WTC11 (cell line): ENCODE measurements at regions not wholly inside any gene's neighbourhood (a gene's known extent, or its start where the extent isn't known, plus 50 kb on each side); places are given as distances from the start of the nearest gene placed in this dataset.

Experiments used
- ATF1 ChIP-seq: sonication (generic); formaldehyde crosslinking; IDR thresholded peaks from 2 replicates; pipeline ENCODE4 v1.8.1; 2023; ENCODE audit warnings: mild to moderate bottlenecking, moderate library complexity, missing genetic modification reagents
- ATF2 ChIP-seq: sonication (generic); formaldehyde crosslinking; IDR thresholded peaks from 2 replicates; pipeline ENCODE4 v1.8.1; 2022; ENCODE audit warnings: low read depth, missing genetic modification reagents, borderline replicate concordance
- CBFB ChIP-seq: sonication (generic); formaldehyde crosslinking; IDR thresholded peaks from 2 replicates; pipeline ENCODE4 v1.8.1; 2022; ENCODE audit warnings: mild to moderate bottlenecking, low read depth, missing genetic modification reagents
- CTCF ChIP-seq: fragments of 200-600 bp; IDR thresholded peaks from 2 replicates; pipeline ENCODE4 v1.8.0; 2022; ENCODE audit warnings: antibody characterized with exemption
- E2F4 ChIP-seq: sonication (generic); formaldehyde crosslinking; IDR thresholded peaks from 2 replicates; pipeline ENCODE4 v1.8.1; 2022; ENCODE audit warnings: low read depth, mild to moderate bottlenecking, moderate library complexity, missing genetic modification reagents, borderline replicate concordance
- ELF4 ChIP-seq: sonication (generic); formaldehyde crosslinking; IDR thresholded peaks from 2 replicates; pipeline ENCODE4 v1.8.1; 2022; ENCODE audit warnings: low read depth, mild to moderate bottlenecking, moderate library complexity, missing genetic modification reagents
- FOXJ3 ChIP-seq: sonication (generic); formaldehyde crosslinking; IDR thresholded peaks from 2 replicates; pipeline ENCODE4 v1.9.0; 2021; ENCODE audit warnings: missing genetic modification reagents, mild to moderate bottlenecking, borderline replicate concordance
- FOXP1 ChIP-seq: sonication (generic); formaldehyde crosslinking; IDR thresholded peaks from 2 replicates; pipeline ENCODE4 v1.8.0; 2022; ENCODE audit warnings: missing genetic modification reagents, mild to moderate bottlenecking, moderate library complexity, borderline replicate concordance
- IRF1 ChIP-seq: sonication (generic); formaldehyde crosslinking; IDR thresholded peaks from 2 replicates; pipeline ENCODE4 v1.8.0; 2023; ENCODE audit warnings: missing genetic modification reagents
- JUN ChIP-seq: sonication (generic); formaldehyde crosslinking; IDR thresholded peaks from 2 replicates; pipeline ENCODE4 v1.8.0; 2023; ENCODE audit warnings: mild to moderate bottlenecking, missing genetic modification reagents
- MAX ChIP-seq: sonication (generic); formaldehyde crosslinking; IDR thresholded peaks from 2 replicates; pipeline ENCODE4 v1.8.0; 2022; ENCODE audit warnings: mild to moderate bottlenecking, missing genetic modification reagents
- TEAD4 ChIP-seq: sonication (generic); formaldehyde crosslinking; IDR thresholded peaks from 2 replicates; pipeline ENCODE4 v1.8.0; 2022; ENCODE audit warnings: mild to moderate bottlenecking, missing genetic modification reagents
- USF2 ChIP-seq: sonication (generic); formaldehyde crosslinking; IDR thresholded peaks from 2 replicates; pipeline ENCODE4 v1.8.1; 2023; ENCODE audit warnings: mild to moderate bottlenecking, missing genetic modification reagents, moderate library complexity

GRCh38 chr14:35934499-35934898 is 108.4 kb downstream of the BRMS1L start:
- TF ChIP-seq CTCF = no peak
- no peak for TF ChIP-seq MAX (CRISPR knock-in tag)
- TF ChIP-seq TEAD4 (CRISPR knock-in tag) = no peak
- no peak for TF ChIP-seq E2F4 (CRISPR knock-in tag)
- no peak for TF ChIP-seq JUN (CRISPR knock-in tag)
- TF ChIP-seq IRF1 (CRISPR knock-in tag) = no peak
- TF ChIP-seq USF2 (CRISPR knock-in tag) = no peak
- no peak for TF ChIP-seq FOXJ3
- TF ChIP-seq FOXP1 (CRISPR knock-in tag) = no peak
- TF ChIP-seq ATF1 (CRISPR knock-in tag) = no peak
- TF ChIP-seq CBFB (CRISPR knock-in tag) = no peak
- TF ChIP-seq ELF4 (CRISPR knock-in tag) = no peak
- no peak for TF ChIP-seq ATF2 (CRISPR knock-in tag)
